ENCODE measurements at regions not wholly inside any gene's neighbourhood (a gene's known extent, or its start where the extent isn't known, plus 50 kb on each side); places are given as distances from the start of the nearest gene placed in this dataset.
"Not testable (repeated sequence)": the region's sequence is repeated elsewhere in the genome, so short reads cannot be mapped to it uniquely, and the experiment has no call there.

GRCh38 chr13:22903301-22903700 is 277.5 kb upstream of the SGCG start:
- Mint-ChIP-seq H3K4me1 (ENCODE audit: low read depth) (no peaks in the 10 kb centered on the region), H3K36me3 (ENCODE audit: low read depth) (no peaks in the 10 kb centered on the region), H3K4me3 (no peak overlapping the region), H3K27ac (no peak overlapping the region), H3K27me3 (peaks cover 4% of the 10 kb centered on the region), H3K9me3 (no peaks in the 10 kb centered on the region)

GRCh38 chr13:22903925-22904324 is 276.9 kb upstream of the SGCG start:
- H3K27ac Mint-ChIP-seq = no peak overlapping the region
- H3K9me3 Mint-ChIP-seq = no peaks in the 10 kb centered on the region
- H3K36me3 Mint-ChIP-seq (ENCODE audit: low read depth) = no peaks in the 10 kb centered on the region
- peaks cover 7% of the 10 kb centered on the region for H3K27me3 Mint-ChIP-seq
- no peaks in the 10 kb centered on the region for H3K4me1 Mint-ChIP-seq (ENCODE audit: low read depth)
- no peak overlapping the region for H3K4me3 Mint-ChIP-seq

- H3K36me3 Mint-ChIP-seq (ENCODE audit: low read depth) = no peaks in the 10 kb centered on the region
- H3K4me1 Mint-ChIP-seq (ENCODE audit: low read depth) = no peaks in the 10 kb centered on the region
- H3K4me3 Mint-ChIP-seq = peak overlapping the region; percentile 7
- peaks cover 63% of the 10 kb centered on the region for H3K27me3 Mint-ChIP-seq
- no peaks in the 10 kb centered on the region for H3K9me3 Mint-ChIP-seq
- H3K27ac Mint-ChIP-seq = no peak overlapping the region
Observed at GRCh38 chr13:22915442-22916082, 265.2 kb upstream of the SGCG start.

- not testable (repeated sequence) for H3K4me3 Mint-ChIP-seq; H3K27ac Mint-ChIP-seq; H3K4me1 Mint-ChIP-seq (ENCODE audit: low read depth); H3K9me3 Mint-ChIP-seq; H3K36me3 Mint-ChIP-seq (ENCODE audit: low read depth)
- peaks cover 63% of the 10 kb centered on the region for H3K27me3 Mint-ChIP-seq
Observed at GRCh38 chr13:22916276-22916675, 264.5 kb upstream of the SGCG start.

- Mint-ChIP-seq H3K27me3 (peaks cover 40% of the 10 kb centered on the region), H3K9me3 (no peaks in the 10 kb centered on the region), H3K27ac (no peak overlapping the region), H3K4me3 (peak overlapping the region; percentile 50), H3K4me1 (ENCODE audit: low read depth) (peaks cover 7% of the 10 kb centered on the region), H3K36me3 (ENCODE audit: low read depth) (no peaks in the 10 kb centered on the region)
Observed at GRCh38 chr13:22925881-22926747, 254.7 kb upstream of the SGCG start.

GRCh38 chr13:22926748-22927400 is 253.9 kb upstream of the SGCG start:
- H3K4me1 Mint-ChIP-seq (ENCODE audit: low read depth) = peaks cover 7% of the 10 kb centered on the region
- H3K36me3 Mint-ChIP-seq (ENCODE audit: low read depth) = no peaks in the 10 kb centered on the region
- H3K27me3 Mint-ChIP-seq = peaks cover 44% of the 10 kb centered on the region
- no peaks in the 10 kb centered on the region for H3K9me3 Mint-ChIP-seq
- H3K27ac Mint-ChIP-seq = no peak overlapping the region
- H3K4me3 Mint-ChIP-seq = no peak overlapping the region

GRCh38 chr13:22927845-22928244 is 252.9 kb upstream of the SGCG start:
- H3K27ac Mint-ChIP-seq; H3K36me3 Mint-ChIP-seq (ENCODE audit: low read depth); H3K4me3 Mint-ChIP-seq; H3K4me1 Mint-ChIP-seq (ENCODE audit: low read depth); H3K9me3 Mint-ChIP-seq: not testable (repeated sequence)
- H3K27me3 Mint-ChIP-seq = peaks cover 44% of the 10 kb centered on the region

- Mint-ChIP-seq H3K4me3 (no peak overlapping the region), H3K27me3 (peaks cover 40% of the 10 kb centered on the region), H3K9me3 (no peaks in the 10 kb centered on the region), H3K27ac (no peak overlapping the region), H3K4me1 (ENCODE audit: low read depth) (peaks cover 7% of the 10 kb centered on the region), H3K36me3 (ENCODE audit: low read depth) (no peaks in the 10 kb centered on the region)
Observed at GRCh38 chr13:22929381-22930126, 251.2 kb upstream of the SGCG start.

- peaks cover 4% of the 10 kb centered on the region for H3K4me1 Mint-ChIP-seq (ENCODE audit: low read depth)
- no peaks in the 10 kb centered on the region for H3K36me3 Mint-ChIP-seq (ENCODE audit: low read depth)
- H3K27ac Mint-ChIP-seq = no peak overlapping the region
- H3K27me3 Mint-ChIP-seq = peaks cover 24% of the 10 kb centered on the region
- no peaks in the 10 kb centered on the region for H3K9me3 Mint-ChIP-seq
- no peak overlapping the region for H3K4me3 Mint-ChIP-seq
Observed at GRCh38 chr13:22931576-22931975, 249.2 kb upstream of the SGCG start.

- not testable (repeated sequence) for H3K27ac Mint-ChIP-seq; H3K36me3 Mint-ChIP-seq (ENCODE audit: low read depth); H3K4me3 Mint-ChIP-seq; H3K4me1 Mint-ChIP-seq (ENCODE audit: low read depth); H3K9me3 Mint-ChIP-seq
- H3K27me3 Mint-ChIP-seq = peaks cover 17% of the 10 kb centered on the region
Observed at GRCh38 chr13:22932632-22933412, 248.0 kb upstream of the SGCG start.

- H3K27me3 Mint-ChIP-seq = peaks cover 10% of the 10 kb centered on the region
- H3K36me3 Mint-ChIP-seq (ENCODE audit: low read depth) = no peaks in the 10 kb centered on the region
- H3K4me3 Mint-ChIP-seq = no peak overlapping the region
- H3K9me3 Mint-ChIP-seq = no peaks in the 10 kb centered on the region
- no peaks in the 10 kb centered on the region for H3K4me1 Mint-ChIP-seq (ENCODE audit: low read depth)
- H3K27ac Mint-ChIP-seq = no peak overlapping the region
Observed at GRCh38 chr13:22933571-22934181, 247.1 kb upstream of the SGCG start.

- Mint-ChIP-seq H3K27me3 (peaks cover 8% of the 10 kb centered on the region), H3K4me3 (no peak overlapping the region), H3K27ac (no peak overlapping the region), H3K9me3 (no peaks in the 10 kb centered on the region), H3K36me3 (ENCODE audit: low read depth) (no peaks in the 10 kb centered on the region), H3K4me1 (ENCODE audit: low read depth) (no peaks in the 10 kb centered on the region)
Observed at GRCh38 chr13:22934744-22935523, 245.8 kb upstream of the SGCG start.

GRCh38 chr13:22936228-22936627 is 244.6 kb upstream of the SGCG start:
- H3K9me3 Mint-ChIP-seq = no peaks in the 10 kb centered on the region
- no peak overlapping the region for H3K4me3 Mint-ChIP-seq
- H3K4me1 Mint-ChIP-seq (ENCODE audit: low read depth) = no peaks in the 10 kb centered on the region
- peaks cover 4% of the 10 kb centered on the region for H3K27me3 Mint-ChIP-seq
- H3K27ac Mint-ChIP-seq = no peak overlapping the region
- no peaks in the 10 kb centered on the region for H3K36me3 Mint-ChIP-seq (ENCODE audit: low read depth)
